ENCODE measurements at regions not wholly inside any gene's neighbourhood (a gene's known extent, or its start where the extent isn't known, plus 50 kb on each side); places are given as distances from the start of the nearest gene placed in this dataset.
"Not testable (repeated sequence)": the region's sequence is repeated elsewhere in the genome, so short reads cannot be mapped to it uniquely, and the experiment has no call there.

- not testable (repeated sequence) for DNase-seq
Observed at GRCh38 chr19:23533441-23533840, 138.2 kb upstream of the ZNF91 start.

- no peak for DNase-seq
Observed at GRCh38 chr19:23531976-23532375, 136.7 kb upstream of the ZNF91 start.

DNA sequence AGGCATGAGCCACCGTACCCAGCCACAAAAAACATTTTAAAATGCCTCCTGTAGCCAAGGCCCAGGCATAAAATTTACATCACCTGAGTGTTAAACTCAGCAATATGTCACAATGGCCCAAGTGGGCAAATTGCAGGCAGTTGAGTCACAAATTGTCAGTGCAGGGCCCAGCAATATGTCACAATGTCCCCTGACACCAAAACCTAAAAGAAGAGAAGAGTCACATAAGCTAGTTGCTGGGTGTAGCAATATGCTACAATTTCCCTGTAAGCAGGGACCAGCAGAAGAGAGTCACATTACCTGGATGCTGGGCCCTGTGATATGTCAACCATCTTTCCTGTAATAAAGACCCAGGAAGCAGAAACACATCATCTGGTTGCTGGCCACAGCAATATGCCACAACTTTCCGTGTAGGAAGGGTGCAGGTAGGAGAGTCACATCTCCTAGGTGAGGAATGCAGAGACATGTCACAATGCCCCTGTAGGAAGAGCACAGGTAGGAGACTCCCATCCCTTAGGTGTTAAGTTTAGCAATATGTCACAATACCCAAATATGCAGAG is 136.0 kb upstream of the ZNF91 start:
- DNase-seq: no peak

GRCh38 chr19:23528376-23528775 is 133.1 kb upstream of the ZNF91 start:
- DNase-seq: no peak

DNA sequence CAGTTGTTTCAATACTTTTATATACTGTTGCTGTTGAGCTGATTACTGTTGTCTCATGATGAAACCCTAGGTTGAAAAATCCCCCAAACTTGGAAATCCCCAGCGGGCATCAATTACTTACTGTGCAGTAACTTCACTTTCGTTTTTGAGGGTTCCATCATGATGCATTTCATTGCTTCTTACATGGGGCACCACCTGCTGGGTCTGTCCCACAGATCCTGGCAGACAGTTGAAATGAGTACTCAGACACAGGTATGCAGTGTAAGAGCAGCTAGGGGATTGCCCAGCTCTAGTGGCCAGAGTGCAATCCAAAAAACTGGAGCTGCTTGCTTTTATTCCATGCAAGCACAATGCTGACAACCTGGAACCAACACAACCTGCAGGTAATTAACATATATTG is 132.5 kb upstream of the ZNF91 start:
- peak; percentile 1 for DNase-seq

DNA sequence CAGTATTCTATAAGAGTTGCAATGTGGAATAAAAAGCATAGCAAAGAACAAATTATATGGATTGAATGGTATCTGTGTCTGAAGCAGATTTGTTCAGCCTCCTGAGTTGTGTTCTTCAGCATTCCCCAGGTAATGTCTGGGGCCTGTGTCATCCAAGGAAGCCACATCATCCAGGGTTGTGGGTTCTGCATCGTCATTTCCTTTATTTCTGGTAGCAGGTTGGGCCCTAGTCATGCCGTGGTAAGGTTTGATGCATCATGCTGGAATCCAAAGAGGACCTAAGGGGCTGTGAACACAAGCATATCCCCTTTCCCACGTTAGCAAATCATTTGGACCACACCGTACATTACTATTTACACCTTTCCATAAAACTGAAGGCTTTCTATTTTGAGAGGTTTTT is 131.0 kb upstream of the ZNF91 start:
- no peak for DNase-seq

GRCh38 chr19:23525276-23525852 is 130.1 kb upstream of the ZNF91 start:
- DNase-seq: no peak

GRCh38 chr19:23523863-23524262 is 128.6 kb upstream of the ZNF91 start:
- DNase-seq: no peak

- DNase-seq: no peak
Observed at GRCh38 chr19:23522431-23522830, 127.2 kb upstream of the ZNF91 start.

DNA sequence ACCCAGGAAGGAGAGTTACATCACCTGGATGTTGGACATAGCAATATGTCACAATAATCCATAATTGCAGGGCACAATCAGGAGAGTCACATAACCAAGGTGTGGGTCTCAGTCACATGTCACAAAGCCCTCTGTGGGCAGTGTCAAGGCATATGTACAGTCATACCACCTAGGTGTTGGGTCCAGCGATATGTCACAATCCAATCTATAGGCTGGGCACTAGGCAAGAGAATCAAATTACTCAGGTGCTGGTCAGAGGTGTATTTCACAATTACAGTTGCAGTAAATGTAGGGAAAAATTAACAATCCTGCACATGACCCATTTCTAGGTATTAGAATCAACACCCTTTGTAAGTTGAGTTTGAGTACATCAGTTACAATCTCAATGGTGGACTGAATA is 126.2 kb upstream of the ZNF91 start:
- DNase-seq: no peak

- no peak for DNase-seq
Observed at GRCh38 chr19:23520441-23520840, 125.2 kb upstream of the ZNF91 start.

GRCh38 chr19:23519031-23519430 is 123.8 kb upstream of the ZNF91 start:
- DNase-seq: no peak

GRCh38 chr19:23516266-23516665 is 121.0 kb upstream of the ZNF91 start:
- DNase-seq: no peak

- DNase-seq: no peak
Observed at GRCh38 chr19:23515551-23515950, 120.3 kb upstream of the ZNF91 start.

DNA sequence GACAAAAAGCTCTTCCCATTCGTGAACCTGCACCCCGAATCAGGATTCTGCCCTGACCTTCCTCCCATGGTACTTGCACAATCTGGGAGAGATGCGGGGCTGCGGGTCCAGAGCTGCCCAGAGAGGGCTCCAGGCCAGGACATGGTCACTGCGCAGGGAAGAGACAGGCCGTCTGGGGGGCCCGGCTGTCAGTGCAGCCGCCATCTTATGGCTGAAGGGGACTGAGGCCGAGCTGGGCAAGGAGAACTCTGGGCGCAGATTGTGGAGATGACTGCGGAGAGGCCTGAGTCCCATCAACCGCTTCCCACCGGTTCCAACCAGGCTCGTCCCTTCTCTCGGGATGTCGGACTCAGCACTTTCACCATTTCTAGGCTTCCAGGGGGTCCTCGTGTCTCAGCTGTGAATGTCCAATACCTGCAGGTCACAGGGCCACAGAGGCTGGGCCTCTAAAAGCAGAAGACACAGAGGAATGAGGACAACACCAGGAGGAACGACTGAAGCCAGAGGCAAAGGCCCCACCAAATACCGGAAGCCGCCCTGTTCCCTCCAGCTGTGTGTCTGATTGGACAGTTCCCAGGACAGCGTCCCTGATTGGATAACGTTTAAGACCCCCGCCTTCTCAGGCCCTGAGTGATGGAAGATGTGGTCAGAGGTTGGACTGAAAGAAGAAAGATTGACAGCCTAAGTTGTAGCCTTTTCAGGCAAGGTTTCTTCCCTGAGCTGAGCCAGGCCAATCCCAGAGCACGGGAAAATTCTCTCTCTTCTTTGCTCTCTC is 117.1 kb upstream of the ZNF91 start:
- no peak for DNase-seq

DNA sequence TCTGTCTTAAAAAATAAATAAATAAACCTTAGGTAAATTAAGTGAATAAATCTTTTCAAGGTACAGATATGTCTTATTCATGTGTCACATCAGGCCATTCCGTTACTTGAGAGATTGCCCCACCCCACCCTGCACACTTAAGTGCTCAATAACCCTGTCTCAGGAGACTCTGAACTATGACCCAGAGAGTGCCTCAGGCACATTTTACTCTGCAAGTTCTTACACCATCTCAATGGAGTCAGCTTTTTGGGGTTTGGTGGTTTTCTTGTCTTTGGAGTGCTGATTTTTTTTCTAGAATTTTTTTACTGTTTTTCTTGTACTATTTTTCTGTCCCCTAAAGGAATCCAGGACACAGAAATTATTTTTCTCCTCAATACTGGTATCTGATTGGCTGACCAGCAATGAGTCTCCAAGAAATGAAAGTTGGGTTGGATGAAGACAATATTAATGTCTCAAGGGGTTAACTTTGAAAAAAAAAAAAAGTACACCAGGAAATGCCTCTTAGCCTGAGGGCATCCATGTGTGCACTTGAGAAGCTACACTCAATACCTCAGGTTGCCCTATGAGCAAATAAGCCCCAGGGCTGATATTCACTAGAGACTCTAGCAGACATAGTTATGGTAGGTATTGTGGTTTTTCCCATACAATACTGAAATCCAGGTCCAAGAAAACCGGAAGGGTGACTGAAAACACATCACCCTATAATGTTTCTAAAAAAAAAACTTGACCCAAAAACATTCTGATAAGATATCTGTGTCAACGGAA is 114.6 kb upstream of the ZNF91 start:
- no peak for DNase-seq

DNA sequence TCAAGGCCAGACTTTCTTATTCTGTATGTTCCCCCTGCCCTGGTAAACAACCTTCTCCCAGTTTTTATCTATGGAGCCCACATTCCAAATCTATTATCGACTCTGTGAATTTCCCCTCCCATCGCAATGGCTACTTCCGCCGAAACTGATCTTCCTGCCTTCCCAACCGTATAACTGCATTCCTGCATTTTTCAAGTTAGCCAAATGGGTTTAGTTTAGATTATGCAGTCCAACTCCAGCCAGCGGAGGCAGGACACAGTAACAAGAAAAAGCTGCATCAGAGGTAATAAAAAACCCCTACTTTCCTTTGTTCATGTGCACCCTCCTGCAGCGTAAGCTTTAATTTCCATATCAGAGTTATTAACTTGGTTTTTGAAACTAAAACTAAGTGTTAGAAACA is 112.2 kb upstream of the ZNF91 start:
- no peak for DNase-seq

- DNase-seq: no peak
Observed at GRCh38 chr19:23505738-23506137, 110.5 kb upstream of the ZNF91 start.

- DNase-seq: no peak
Observed at GRCh38 chr19:23482829-23483228, 87.6 kb upstream of the ZNF91 start.

DNA sequence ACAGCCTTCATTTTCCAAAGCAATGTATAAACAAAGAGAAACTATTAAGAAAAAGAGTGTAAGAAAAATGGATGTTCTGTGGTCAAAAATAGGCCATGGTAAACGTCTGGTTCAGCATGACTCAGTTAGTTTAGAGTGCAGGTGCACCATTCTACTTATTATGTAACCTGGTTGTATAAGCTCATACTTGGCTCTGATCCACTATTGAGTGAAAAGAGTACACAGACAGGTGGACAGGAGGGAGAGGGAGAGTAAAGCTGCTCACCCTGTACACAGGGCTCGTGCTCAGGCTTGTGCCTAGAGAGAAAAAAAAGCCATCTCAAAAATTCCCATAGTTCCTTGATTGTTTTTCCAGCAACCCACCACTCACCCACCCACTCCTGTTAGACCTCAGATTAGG is 85.8 kb upstream of the ZNF91 start:
- no peak for DNase-seq

DNA sequence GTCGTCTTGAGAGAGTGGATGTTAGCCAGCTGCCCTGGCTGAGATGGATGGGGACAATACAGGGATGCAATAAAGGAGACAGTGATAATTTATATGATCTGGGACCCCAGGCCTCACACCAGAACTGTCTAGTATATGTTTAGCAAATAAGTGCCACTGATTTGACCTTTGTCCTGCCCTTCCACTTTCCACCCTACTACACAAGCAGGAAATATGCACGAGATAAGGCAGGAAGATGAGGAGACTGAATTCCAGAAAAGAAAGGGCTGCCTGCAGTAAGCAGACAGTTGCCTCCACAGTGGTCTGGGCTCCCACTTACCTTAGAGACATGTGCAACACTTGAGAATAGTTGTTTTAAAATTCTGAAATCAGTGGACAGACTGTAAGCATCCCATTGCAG is 80.2 kb upstream of the ZNF91 start:
- DNase-seq: no peak

GRCh38 chr19:23474761-23475160 is 79.5 kb upstream of the ZNF91 start:
- no peak for DNase-seq

DNA sequence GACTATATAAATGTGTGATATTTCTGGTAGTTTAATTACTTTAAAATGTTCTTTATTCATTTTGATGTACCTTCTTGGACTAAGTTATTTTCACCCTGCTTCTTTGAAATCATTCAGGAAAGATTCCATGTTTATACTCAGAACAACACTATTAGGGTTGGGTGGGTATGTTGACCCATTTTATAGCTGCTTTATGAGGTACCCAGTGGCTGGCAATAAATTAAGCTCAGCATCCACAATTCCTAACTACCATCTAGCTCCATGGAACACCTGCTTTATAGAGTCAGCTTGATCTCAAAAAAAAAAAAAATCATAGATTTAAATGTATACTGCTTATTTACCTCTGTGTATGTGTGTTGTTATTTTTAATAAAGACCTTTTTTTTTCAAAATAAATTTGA is 78.9 kb upstream of the ZNF91 start:
- DNase-seq: no peak
